Naive thymus-derived CD4-positive, alpha-beta T cell (primary cell): ENCODE measurements at regions not wholly inside any gene's neighbourhood (a gene's known extent, or its start where the extent isn't known, plus 50 kb on each side); places are given as distances from the start of the nearest gene placed in this dataset.

Source experiments
- ATAC-seq: fragments of 150-1000 bp; cut with Tn5 transposase; 2 replicates; pipeline ENCODE4 v1.10.0; 2021; ENCODE audit warnings: mild to moderate bottlenecking, moderate library complexity
- CTCF ChIA-PET: fragments of 350-600 bp; sonication (Branson Sonifier 250); formaldehyde crosslinking; loops from one replicate; lab custom pipeline; 2021; ENCODE audit warnings: antibody characterized with exemption; lab: Charles Lee
- POLR2A ChIA-PET: fragments of 350-600 bp; sonication (Branson Sonifier 250); formaldehyde crosslinking; loops from one replicate; lab custom pipeline; 2021; ENCODE audit warnings: antibody characterized with exemption, inconsistent platforms; lab: Charles Lee
- DNase-seq, 9 donors: peaks; one replicate each; pipeline versions ENCODE4 v3.0.0 to v3.0.0-alpha.2; 2020 to 2022; ENCODE audit warnings: mixed read lengths in 1 of 9
- H3K27ac ChIP-seq: one replicate; pipeline ENCODE4 v1.7.0; 2013; ENCODE audit warnings: mild to moderate bottlenecking, low read depth, low read length, moderate library complexity
- H3K27me3 ChIP-seq, 2 donors: one replicate each; pipeline ENCODE4 v1.7.0; 2013; ENCODE audit warnings: low read length in 2 of 2, mild to moderate bottlenecking in 2 of 2, moderate library complexity in 2 of 2; ENCODE audit not compliant: control insufficient read depth in 2 of 2, insufficient read depth in 2 of 2
- H3K36me3 ChIP-seq, 3 experiments: 1 replicate in 2 of 3; 2 replicates in 1 of 3; pipeline ENCODE4 v1.7.0; 2013; ENCODE audit warnings: low read length in 3 of 3, mild to moderate bottlenecking in 3 of 3, moderate library complexity in 1 of 3; ENCODE audit not compliant: insufficient read depth in 3 of 3, control insufficient read depth in 2 of 3
- H3K4me1 ChIP-seq, 2 donors: one replicate each; pipeline ENCODE4 v1.7.0; 2013; ENCODE audit warnings: low read length in 2 of 2, mild to moderate bottlenecking in 2 of 2, moderate library complexity in 1 of 2; ENCODE audit not compliant: control insufficient read depth in 2 of 2, insufficient read depth in 2 of 2
- H3K4me3 ChIP-seq: 2 replicates; pipeline ENCODE4 v1.7.0; 2013; ENCODE audit warnings: mild to moderate bottlenecking, low read length
- H3K9me3 ChIP-seq, 3 experiments: 1 replicate in 2 of 3; 2 replicates in 1 of 3; pipeline ENCODE4 v1.7.0; 2013; ENCODE audit warnings: low read length in 3 of 3; ENCODE audit not compliant: control insufficient read depth in 2 of 3
- H3K27ac Mint-ChIP-seq, 9 donors: one replicate each; pipeline ENCODE4 v1.8.0; 2020 to 2022; ENCODE audit warnings: mixed read lengths in 9 of 9, mild to moderate bottlenecking in 8 of 9, moderate library complexity in 5 of 9, inconsistent platforms in 2 of 9
- H3K27me3 Mint-ChIP-seq, 5 donors: one replicate each; pipeline ENCODE4 v1.8.0; 2021 to 2022; ENCODE audit warnings: mixed read lengths in 5 of 5, mild to moderate bottlenecking in 1 of 5
- H3K36me3 Mint-ChIP-seq, 5 donors: one replicate each; pipeline ENCODE4 v1.8.0; 2020 to 2022; ENCODE audit warnings: mixed read lengths in 5 of 5, mild to moderate bottlenecking in 3 of 5, inconsistent platforms in 1 of 5
- H3K4me1 Mint-ChIP-seq, 7 donors: one replicate each; pipeline ENCODE4 v1.8.0; 2020 to 2022; ENCODE audit warnings: mixed read lengths in 7 of 7, mild to moderate bottlenecking in 3 of 7, inconsistent platforms in 1 of 7
- H3K4me3 Mint-ChIP-seq, 10 donors: one replicate each; pipeline ENCODE4 v1.8.0; 2020 to 2022; ENCODE audit warnings: mild to moderate bottlenecking in 10 of 10, mixed read lengths in 10 of 10, moderate library complexity in 6 of 10, inconsistent platforms in 2 of 10
- H3K9me3 Mint-ChIP-seq, 11 donors: one replicate each; pipeline ENCODE4 v1.8.0; 2020 to 2022; ENCODE audit warnings: mixed read lengths in 11 of 11, mild to moderate bottlenecking in 4 of 11, inconsistent platforms in 1 of 11, moderate library complexity in 1 of 11
- intact Hi-C, 2 donors: fragments of 100-400 bp; cut with micrococcal nuclease; formaldehyde crosslinking; loops; one replicate each; pipeline ENCODE4 v1.15.1; 2023

- ATAC-seq (no peak), DNase-seq (no peak)
- CTCF ChIA-PET = no interaction called here
- POLR2A ChIA-PET = no interaction called here
- Histone ChIP-seq H3K27ac (no peak overlapping the region), H3K4me3 (no peak overlapping the region), H3K9me3 (no peaks in the 10 kb centered on the region), H3K36me3 (no peaks in the 10 kb centered on the region), H3K27me3 (no peaks in the 10 kb centered on the region), H3K4me1 (no peaks in the 10 kb centered on the region)
- H3K4me3 Mint-ChIP-seq = no peak overlapping the region
- no peaks in the 10 kb centered on the region for H3K27me3 Mint-ChIP-seq
- peaks cover 0 to 1% (median 0%) of the 10 kb centered on the region in 11 donors for H3K9me3 Mint-ChIP-seq
- H3K36me3 Mint-ChIP-seq = no peaks in the 10 kb centered on the region
- intact Hi-C loops = no loop called here
- H3K27ac Mint-ChIP-seq = no peak overlapping the region
- no peaks in the 10 kb centered on the region for H3K4me1 Mint-ChIP-seq
These were observed 183.5 kb upstream of the OSR1 start for GRCh38 chr2:19541884-19542283.

DNA sequence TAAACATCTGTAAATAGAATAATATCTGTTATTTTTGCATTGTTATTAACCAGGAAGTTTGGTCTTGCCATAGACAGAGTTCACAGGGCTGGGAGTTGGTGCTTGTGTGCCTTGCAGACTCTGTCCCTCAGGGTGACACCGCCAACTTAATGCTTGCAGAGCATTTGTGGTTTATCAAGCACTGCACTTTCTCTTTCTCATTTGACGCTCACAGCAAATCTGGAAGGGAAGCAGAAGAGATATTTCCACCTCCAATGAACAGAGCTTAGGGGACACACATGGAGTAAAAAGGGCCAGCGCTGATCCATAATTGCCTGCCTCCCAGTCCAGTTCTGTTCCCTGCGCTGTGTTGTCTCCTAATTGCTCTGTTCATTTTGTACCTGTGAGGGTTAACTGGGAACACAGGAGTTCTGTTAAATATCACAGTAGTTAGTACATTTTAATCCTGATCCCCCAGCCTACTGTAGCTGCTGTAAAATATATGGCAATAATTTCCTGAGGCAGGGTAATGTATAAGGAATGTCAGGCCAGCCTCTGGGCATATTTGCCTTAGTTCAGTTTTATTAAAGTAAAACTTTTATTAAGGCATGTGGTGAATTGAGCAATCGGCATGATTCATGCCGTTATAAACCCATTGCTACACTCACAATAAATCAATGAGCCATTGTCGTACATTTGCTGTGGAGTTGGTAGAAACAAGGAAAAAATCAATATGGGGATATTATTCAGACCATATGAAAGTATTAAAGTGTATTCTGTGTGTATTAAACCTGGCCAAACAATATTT is 182.5 kb upstream of the OSR1 start:
- Mint-ChIP-seq H3K9me3 (peaks cover 0 to 3% (median 0%) of the 10 kb centered on the region in 11 donors), H3K4me1 (no peaks in the 10 kb centered on the region), H3K36me3 (no peaks in the 10 kb centered on the region), H3K27me3 (peaks cover 0 to 2% (median 0%) of the 10 kb centered on the region in 5 donors), H3K27ac (no peak overlapping the region), H3K4me3 (no peak overlapping the region)
- Histone ChIP-seq H3K9me3 (no peaks in the 10 kb centered on the region), H3K36me3 (no peaks in the 10 kb centered on the region), H3K27me3 (no peaks in the 10 kb centered on the region), H3K4me3 (no peak overlapping the region), H3K4me1 (no peaks in the 10 kb centered on the region), H3K27ac (no peak overlapping the region)
- intact Hi-C loops = no loop called here
- ATAC-seq (no peak), DNase-seq (no peak)
- ChIA-PET POLR2A (no interaction called here), CTCF (no interaction called here)

GRCh38 chr2:19538411-19538963 is 180.1 kb upstream of the OSR1 start:
- no peak for ATAC-seq
- Histone ChIP-seq H3K9me3 (no peaks in the 10 kb centered on the region), H3K4me1 (no peaks in the 10 kb centered on the region), H3K36me3 (no peaks in the 10 kb centered on the region), H3K27me3 (no peaks in the 10 kb centered on the region), H3K27ac (no peak overlapping the region), H3K4me3 (no peak overlapping the region)
- peaks cover 0 to 12% (median 0%) of the 10 kb centered on the region in 11 donors for H3K9me3 Mint-ChIP-seq
- DNase-seq = no peak
- H3K4me1 Mint-ChIP-seq = no peaks in the 10 kb centered on the region
- intact Hi-C loops = no loop called here
- no peak overlapping the region for H3K4me3 Mint-ChIP-seq
- ChIA-PET POLR2A (no interaction called here), CTCF (no interaction called here)
- H3K36me3 Mint-ChIP-seq = no peaks in the 10 kb centered on the region
- H3K27me3 Mint-ChIP-seq = peaks cover 0 to 4% (median 0%) of the 10 kb centered on the region in 5 donors
- no peak overlapping the region for H3K27ac Mint-ChIP-seq

GRCh38 chr2:19536136-19536535 is 177.7 kb upstream of the OSR1 start:
- Histone ChIP-seq H3K36me3 (no peaks in the 10 kb centered on the region), H3K9me3 (no peaks in the 10 kb centered on the region), H3K4me3 (no peak overlapping the region), H3K27me3 (no peaks in the 10 kb centered on the region), H3K27ac (no peak overlapping the region), H3K4me1 (no peaks in the 10 kb centered on the region)
- no peak for DNase-seq
- intact Hi-C loops = no loop called here
- POLR2A ChIA-PET = no interaction called here
- H3K27me3 Mint-ChIP-seq = peaks cover 2 to 13% (median 9%) of the 10 kb centered on the region in 5 donors
- H3K9me3 Mint-ChIP-seq = peaks cover 0 to 12% (median 0%) of the 10 kb centered on the region in 11 donors
- H3K27ac Mint-ChIP-seq = no peak overlapping the region
- ATAC-seq = no peak
- CTCF ChIA-PET = no interaction called here
- no peak overlapping the region for H3K4me3 Mint-ChIP-seq
- H3K36me3 Mint-ChIP-seq = no peaks in the 10 kb centered on the region
- H3K4me1 Mint-ChIP-seq = no peaks in the 10 kb centered on the region

DNA sequence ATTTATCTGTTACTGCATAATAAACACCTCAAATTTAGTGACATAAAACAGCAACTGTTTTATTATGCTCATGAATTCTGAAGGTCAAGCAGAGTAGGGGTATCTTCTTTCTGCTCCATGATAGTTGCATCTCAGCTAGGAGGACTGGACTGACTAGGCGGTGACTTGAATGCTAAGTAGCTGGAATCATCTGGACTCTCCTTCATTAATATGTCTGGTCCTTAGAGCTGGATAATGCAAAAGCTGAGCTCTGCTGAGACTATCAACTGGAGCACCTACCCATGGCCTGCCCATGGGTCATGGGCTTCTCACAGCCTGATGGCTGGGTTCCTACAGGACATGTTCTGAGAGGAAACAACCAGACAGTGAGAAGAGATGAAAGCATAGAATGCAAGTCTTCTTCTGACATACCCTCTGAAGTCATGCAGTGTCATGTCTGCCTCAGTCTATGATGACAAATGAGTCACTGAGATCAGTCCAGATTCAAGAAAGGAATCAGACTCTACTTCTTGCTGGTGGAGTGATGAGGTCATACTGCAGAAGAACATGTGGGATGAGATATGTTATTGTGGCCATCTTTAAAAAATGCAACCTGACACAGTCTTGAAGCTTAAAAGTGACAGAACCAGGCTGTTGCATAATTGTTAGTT is 174.2 kb upstream of the OSR1 start:
- ChIA-PET CTCF (no interaction called here), POLR2A (no interaction called here)
- ATAC-seq (no peak), DNase-seq (no peak)
- Mint-ChIP-seq H3K27ac (no peak overlapping the region), H3K9me3 (peaks cover 0 to 12% (median under 1%) of the 10 kb centered on the region in 11 donors), H3K27me3 (peaks cover 4 to 25% (median 17%) of the 10 kb centered on the region in 5 donors), H3K4me3 (no peak overlapping the region), H3K36me3 (no peaks in the 10 kb centered on the region), H3K4me1 (no peaks in the 10 kb centered on the region)
- Histone ChIP-seq H3K4me1 (no peaks in the 10 kb centered on the region), H3K27me3 (no peaks in the 10 kb centered on the region), H3K36me3 (no peaks in the 10 kb centered on the region), H3K9me3 (no peaks in the 10 kb centered on the region), H3K27ac (no peak overlapping the region), H3K4me3 (no peak overlapping the region)
- intact Hi-C loops = no loop called here

DNA sequence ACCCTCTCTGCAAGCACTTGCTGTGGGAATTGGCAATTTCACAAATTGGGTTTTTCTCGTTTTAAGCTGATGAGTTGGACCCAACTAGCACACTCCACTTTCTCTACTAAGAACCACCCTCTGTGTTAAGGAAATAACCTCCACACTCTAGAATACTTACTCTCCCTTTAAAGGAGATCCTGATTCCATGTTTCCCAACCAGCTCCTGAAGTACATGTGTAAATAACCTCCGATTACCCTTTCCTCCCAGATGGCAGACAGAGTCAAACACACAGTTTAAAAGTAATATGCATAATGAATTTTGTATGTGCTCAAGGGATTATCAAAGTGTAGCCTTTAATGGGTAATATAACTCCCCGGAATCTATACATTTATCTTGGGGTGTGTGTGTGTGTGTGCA is 171.3 kb upstream of the OSR1 start:
- H3K4me1 ChIP-seq = no peaks in the 10 kb centered on the region
- Mint-ChIP-seq H3K27ac (no peak overlapping the region), H3K27me3 (peaks cover 3 to 38% (median 25%) of the 10 kb centered on the region in 5 donors), H3K4me3 (no peak overlapping the region), H3K4me1 (no peaks in the 10 kb centered on the region), H3K36me3 (no peaks in the 10 kb centered on the region), H3K9me3 (peaks cover 0 to 3% (median 0%) of the 10 kb centered on the region in 11 donors)
- no peak overlapping the region for H3K4me3 ChIP-seq
- DNase-seq (no peak), ATAC-seq (no peak)
- H3K27ac ChIP-seq = no peak overlapping the region
- intact Hi-C loops = no loop called here
- POLR2A ChIA-PET = no interaction called here
- no peaks in the 10 kb centered on the region for H3K9me3 ChIP-seq
- CTCF ChIA-PET = no interaction called here
- no peaks in the 10 kb centered on the region for H3K27me3 ChIP-seq
- no peaks in the 10 kb centered on the region for H3K36me3 ChIP-seq
